ENCODE measurements at regions not wholly inside any gene's neighbourhood (a gene's known extent, or its start where the extent isn't known, plus 50 kb on each side); places are given as distances from the start of the nearest gene placed in this dataset.

DNA sequence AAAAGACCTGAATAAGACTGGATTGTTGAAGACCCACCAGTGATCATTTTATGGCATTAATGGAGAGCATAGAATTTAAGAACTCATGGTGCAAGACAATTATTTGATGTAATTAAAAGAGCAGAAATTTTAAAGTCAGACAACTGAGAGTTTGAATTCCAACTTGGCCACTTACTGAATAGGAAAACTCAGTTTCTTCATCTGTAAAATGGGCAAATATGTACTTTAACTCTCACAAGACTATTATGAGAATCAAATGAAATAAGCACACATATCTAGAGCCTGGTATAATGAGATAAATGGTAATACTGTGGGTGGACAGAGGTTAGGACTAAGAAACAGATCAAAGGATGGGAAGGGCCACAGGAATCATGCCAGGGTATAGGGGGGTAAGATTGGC lies 88.0 kb downstream of the SOX9 start:
- no peak for DNase-seq (ENCODE audit: low read depth, low spot score)

DNA sequence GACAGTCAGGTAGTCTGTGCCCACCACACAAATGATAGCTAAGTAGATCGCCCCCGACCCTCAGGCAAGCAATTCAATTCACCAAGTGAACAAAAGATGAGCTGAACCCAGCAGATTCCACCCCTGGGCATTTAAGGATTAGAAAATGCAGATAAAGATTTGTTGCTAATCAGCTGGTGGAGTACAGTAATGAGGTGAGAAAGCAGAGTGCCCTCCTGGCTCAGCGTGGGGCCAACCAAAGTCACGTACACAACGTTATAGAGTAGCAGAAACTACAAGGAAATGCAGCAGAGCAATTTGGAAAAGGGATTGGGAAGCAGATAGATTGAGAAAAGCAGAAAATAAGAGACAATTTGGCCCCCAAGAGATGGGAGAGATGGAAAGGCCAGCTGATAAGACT lies 91.2 kb downstream of the SOX9 start:
- no peak for DNase-seq (ENCODE audit: low read depth, low spot score)

DNA sequence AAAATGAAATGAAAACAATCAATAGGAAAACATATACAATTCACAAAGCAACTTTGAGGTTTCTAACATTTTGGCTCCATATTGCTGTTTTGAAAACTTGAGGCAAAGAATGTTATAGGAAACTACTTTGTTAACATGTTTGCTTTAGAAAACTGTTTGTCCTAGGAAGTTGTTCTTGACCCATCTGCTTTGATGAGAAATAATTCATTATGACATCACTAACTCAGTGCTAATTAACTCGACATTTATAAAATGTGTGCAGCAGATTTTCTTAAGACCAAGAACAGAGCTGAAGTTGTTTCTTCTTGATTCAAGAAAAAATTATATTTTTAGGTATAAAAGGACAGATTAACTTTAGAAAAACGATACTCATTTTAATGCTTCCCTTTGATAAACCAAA lies 94.7 kb downstream of the SOX9 start:
- no peak for DNase-seq (ENCODE audit: low read depth, low spot score)

DNA sequence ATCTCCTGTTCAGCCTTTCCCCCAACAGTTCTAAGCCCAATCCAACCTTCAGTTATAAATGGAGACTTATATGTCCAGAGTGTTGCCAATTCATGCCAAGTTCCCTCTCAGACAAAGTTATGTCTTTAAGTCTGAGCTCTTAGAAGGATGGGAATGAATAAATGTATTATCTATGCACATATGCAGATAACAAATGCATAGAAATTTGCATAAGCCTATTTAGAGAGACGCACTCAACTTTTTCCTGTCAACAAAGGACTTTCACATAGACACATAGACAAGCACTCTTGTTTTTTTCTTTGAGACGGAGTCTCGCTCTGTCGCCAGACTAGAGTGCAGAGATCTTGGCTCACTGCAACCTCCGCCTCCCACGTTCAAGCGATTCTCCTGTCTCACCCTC lies 95.1 kb downstream of the SOX9 start:
- DNase-seq (ENCODE audit: low read depth, low spot score): no peak

- no peak for DNase-seq (ENCODE audit: low read depth, low spot score)
These were observed 98.5 kb downstream of the SOX9 start for GRCh38 chr17:72219137-72219823.

DNA sequence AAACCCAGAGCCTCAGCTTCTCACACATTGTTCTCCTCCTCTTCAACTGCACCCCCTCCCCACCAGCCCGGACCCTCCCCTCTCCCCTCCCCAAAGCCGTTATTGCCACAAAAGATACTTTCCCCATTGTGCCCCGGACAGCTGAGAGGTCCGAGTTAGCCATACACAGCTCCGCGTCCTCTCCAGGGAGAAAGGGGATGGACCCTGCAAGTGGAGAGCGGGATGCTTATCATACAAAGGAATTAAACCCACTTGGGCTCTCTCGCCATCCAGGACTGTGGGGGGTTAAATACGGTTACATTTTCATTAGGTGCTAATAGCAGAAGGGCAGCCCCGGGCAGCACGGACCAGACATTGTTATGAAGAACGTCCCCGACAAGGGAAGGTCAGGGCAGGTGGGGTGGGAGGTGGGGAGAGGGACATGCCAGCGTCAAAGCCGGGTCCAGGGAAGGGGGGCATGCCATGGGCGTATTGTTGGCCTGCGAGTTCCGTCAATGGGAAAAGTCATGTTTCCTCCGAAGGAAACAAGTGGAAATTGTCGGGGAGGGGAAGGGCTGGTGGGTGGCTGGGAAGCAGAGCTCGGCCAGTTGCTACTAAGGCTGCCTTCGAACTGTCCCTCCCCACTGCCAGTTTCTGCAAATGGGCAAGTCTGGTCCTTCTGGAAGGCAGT lies 99.1 kb downstream of the SOX9 start:
- no peak for DNase-seq (ENCODE audit: low read depth, low spot score)

DNA sequence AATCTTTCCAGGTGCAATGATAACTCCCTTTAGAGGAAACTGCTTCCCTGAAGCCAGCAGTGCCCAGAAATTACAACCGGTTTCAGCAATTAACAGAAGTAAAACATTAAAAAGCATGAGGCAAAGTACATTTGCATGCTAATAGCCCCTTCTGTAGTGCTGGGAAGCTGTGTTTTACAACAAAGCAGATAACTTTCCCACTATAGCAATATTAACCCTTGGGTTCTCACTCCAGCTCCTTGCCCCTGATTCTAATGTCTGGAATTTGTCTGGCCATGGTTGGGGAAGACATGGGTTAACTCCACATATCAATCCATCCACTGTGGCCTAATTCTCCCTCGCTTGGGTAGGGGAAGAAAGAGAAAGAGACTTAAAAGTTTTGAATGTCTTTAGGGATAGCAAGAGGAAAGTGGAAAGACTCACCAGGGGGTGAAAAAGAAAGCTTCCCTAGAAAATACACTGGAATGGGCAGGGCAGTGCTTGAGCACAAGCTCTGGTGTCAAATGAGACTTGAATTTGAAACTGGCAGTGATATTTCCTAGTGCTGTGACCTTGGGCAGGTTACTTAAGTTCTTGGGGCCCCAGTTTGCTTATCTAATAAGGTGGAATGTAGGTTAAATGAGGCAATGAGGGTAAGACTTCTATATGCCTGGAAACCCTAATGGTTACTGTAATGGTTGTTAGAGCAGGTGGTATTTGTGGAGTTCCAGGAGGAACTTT lies 102.0 kb downstream of the SOX9 start:
- no peak for DNase-seq (ENCODE audit: low read depth, low spot score)

DNA sequence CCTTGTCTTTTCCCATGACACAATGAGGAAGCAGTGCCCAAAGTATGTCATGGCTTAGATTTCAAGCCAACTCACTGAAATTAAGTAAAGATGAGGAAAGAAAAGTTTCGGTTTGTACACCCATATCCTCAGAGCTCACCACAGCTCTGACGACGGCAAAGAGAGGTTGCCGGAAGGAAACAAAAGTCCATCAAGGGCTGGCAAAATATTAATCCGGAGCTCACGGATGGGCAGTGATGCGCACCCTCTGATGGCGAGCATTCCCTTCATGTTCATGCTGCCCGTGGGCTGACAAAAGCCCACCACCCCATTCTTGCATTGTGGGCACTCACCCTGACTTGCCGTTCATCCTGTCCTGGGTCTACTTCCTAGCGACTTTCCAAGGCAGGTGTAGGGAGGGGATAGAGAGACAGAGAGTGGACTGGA lies 103.1 kb downstream of the SOX9 start:
- DNase-seq (ENCODE audit: low read depth, low spot score): no peak

DNA sequence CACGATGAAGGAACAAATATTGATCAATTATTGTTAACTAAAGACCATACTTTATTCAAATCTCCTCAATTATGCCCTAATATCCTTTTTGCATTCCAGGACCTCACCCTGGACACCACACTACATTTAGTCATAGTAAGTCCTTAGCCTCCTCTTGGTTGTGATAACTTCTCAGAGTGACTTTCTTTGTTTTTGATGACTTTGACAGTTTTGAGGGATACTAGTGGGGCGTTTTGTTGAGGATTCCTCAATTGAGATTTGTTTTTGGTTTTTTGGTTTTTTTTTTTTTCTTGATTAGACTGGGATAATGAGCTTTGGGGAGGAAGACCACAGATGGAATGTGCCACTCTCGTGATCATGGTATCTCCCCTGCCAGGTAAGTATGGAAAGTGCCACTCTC lies 105.5 kb downstream of the SOX9 start:
- no peak for DNase-seq (ENCODE audit: low read depth, low spot score)

DNA sequence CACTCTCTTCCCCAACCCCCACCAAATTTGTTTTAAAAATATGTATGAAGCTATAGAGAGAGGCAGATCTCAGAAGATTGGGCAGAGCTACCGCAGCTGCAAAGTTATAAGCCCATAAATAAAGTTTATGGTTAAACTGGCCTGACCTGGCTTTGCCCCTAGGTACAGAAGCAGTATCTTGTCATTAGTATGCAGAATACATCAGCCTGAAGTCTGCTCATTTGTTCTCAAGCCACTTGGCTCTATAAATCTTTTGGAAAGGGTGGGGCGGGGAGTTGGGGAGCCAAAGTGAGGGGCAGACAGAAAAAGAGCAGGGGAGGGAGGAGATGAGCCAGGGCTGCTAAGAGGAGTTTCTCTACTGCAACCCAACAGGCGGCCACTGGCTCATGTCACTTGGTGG lies 113.2 kb downstream of the SOX9 start:
- no peak for DNase-seq (ENCODE audit: low read depth, low spot score)

- no peak for DNase-seq (ENCODE audit: low read depth, low spot score)
These were observed 114.2 kb downstream of the SOX9 start for GRCh38 chr17:72234985-72235384.

- no peak for DNase-seq (ENCODE audit: low read depth, low spot score)
These were observed 116.3 kb downstream of the SOX9 start for GRCh38 chr17:72236980-72237633.

GRCh38 chr17:72238157-72238673 lies 117.4 kb downstream of the SOX9 start:
- no peak for DNase-seq (ENCODE audit: low read depth, low spot score)

DNA sequence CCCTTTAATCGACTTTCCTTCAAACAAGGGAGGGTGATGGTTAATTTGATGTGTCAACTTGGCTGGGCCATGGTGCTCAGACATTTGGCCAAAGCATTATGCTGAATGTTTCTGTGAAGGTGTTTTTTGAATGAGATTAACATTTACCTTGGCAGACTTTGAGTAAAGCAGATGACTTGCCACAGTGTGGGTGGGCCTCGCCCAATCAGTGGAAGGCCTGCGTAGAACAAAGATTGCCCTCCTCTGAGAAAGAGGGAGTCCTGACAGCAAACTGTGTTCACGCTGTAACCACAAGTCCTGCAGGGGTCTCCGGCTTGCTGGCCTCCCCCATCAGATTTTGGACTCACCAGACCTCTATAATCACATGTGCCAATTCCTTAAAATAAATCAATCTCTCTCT lies 118.7 kb downstream of the SOX9 start:
- no peak for DNase-seq (ENCODE audit: low read depth, low spot score)

DNA sequence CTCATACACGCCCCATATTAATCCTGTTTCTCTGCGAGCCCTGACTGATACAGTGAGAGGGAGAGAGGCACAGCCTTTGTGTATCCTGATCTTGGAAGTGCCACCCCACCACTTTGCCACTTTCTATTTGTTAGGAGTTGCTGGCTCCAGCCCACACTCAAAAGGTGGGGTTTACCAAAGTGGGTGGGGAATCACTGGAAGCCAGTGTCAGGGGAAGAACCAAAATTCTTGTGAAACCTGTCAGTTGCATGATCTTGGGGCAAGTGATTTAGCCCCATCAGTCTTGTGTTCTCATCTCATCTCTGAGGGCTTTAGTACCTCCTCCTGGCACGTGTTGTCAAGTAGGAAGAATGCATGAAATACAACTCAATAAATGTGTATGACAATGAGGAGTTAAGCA lies 119.5 kb downstream of the SOX9 start:
- no peak for DNase-seq (ENCODE audit: low read depth, low spot score)

DNA sequence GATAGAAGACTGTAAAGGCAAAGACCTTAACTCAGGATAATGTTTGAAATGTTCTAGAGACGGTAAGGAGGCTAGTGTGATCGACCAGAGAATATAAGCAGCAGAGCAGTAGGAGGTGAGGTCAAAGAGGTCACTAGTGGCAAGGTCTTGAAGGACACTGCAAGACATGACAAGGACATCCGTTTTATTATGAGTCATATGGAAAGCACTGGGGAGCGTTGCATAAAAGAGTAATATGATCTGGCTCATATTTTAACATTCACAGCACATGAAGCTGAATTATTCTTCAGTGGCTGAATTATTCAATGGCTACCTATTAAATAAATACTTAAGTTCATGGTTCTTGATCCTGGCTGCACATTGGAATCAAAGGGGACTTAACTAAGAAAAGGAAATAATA lies 123.7 kb downstream of the SOX9 start:
- DNase-seq (ENCODE audit: low read depth, low spot score): no peak

DNA sequence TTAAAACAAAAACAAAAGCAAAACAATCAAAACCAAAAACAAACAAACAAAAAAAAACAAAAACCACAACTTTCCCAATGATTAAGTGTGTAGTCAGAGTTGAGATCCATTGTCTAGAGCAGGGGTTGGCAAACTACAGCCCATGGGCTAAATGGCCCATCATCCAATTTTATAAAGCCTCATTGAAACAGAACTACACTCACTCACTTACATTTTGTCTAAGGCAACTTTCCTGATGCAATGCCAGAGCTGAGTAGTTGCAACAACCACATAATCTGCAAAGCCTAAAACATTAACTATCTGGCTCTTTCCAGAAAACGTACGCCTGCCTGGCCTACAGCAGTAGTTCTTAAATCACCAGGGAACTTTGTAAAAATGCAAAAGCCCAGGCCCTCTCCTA lies 124.1 kb downstream of the SOX9 start:
- no peak for DNase-seq (ENCODE audit: low read depth, low spot score)

DNA sequence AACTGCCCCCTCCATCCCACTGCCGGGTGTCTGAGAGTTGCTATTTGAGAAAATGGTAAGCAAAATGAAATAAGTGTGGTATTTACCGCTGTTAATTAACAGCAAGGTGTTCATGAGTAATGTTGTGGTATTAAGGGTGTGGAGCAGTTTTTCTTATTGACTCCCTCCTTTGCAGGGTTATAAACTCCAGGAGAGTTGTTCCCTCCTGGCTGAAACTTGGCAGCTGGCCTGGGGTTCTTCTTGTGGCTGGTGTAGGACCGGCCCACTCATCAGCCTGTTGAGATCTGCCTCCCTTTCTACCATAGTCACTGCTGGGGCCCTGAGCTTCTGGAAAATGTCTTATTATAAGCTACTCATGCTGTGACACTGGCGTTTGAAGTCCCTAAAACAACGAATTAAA lies 128.6 kb downstream of the SOX9 start:
- DNase-seq (ENCODE audit: low read depth, low spot score): no peak

- no peak for DNase-seq (ENCODE audit: low read depth, low spot score)
These were observed 129.4 kb downstream of the SOX9 start for GRCh38 chr17:72250206-72250605.

- DNase-seq (ENCODE audit: low read depth, low spot score): no peak
These were observed 132.8 kb downstream of the SOX9 start for GRCh38 chr17:72253597-72253996.

DNA sequence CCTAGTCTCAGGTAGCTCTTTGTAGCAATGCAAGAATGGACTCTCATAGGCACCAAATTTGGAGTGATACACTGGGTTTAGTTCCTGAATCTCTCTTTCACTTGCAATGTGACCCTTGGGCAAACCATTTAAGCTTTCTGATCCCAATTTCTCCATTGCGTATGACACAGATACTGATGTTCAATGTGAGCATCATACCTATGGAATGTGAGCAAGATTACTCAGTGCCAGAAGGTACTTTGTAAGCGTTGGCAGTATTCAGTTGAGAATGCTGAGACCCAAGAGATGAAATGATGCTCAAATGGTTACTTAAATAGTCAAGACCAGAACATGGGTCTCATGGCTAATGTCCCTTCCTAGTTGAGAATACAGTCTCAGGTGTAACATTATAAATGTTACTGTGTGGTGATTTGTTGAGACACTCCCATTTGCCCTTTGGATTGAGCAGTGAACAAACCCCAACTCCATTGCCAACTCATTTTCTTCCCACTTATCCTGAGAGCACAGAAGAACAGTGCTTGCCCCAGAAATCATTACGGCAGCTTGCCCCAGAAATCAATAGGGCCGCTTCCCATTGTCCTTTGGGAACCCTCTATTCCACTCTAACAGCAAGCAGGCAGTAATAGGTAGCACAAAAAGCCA lies 134.1 kb downstream of the SOX9 start:
- DNase-seq (ENCODE audit: low read depth, low spot score): no peak

DNA sequence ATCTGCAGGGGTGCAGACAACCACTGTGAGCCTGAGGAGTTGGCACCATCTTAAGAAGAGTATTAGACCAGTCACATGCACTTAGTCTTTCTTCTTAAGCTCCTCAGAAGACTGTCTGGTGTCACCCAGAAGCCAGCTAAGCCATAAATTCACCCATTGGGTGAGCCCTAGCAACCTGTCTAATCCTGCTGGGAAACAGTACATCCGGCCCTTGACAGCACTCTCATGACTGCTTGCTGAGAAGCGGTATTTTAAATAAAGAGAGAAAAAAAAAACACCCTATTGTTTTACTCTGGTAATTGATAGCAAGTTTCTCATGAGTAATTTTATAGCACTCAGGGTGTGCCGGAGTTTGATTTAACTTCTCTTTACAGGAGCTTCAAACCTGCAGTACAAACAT lies 134.7 kb downstream of the SOX9 start:
- no peak for DNase-seq (ENCODE audit: low read depth, low spot score)
